Right renal cortex interstitium (tissue), 3 donors: ENCODE measurements at regions not wholly inside any gene's neighbourhood (a gene's known extent, or its start where the extent isn't known, plus 50 kb on each side); places are given as distances from the start of the nearest gene placed in this dataset.
"Not testable (repeated sequence)": the region's sequence is repeated elsewhere in the genome, so short reads cannot be mapped to it uniquely, and the experiment has no call there.

ENCODE experiments used
- DNase-seq, 3 donors: peaks; one replicate each; pipeline ENCODE4 v3.0.0-alpha.2; 2013; ENCODE audit warnings: low read depth in 3 of 3, low spot score in 2 of 3

- DNase-seq: not testable (repeated sequence)
Measured at GRCh38 chrX:40788698-40789097, 53.4 kb upstream of the MED14 start.

- DNase-seq: no peak
Measured at GRCh38 chrX:40792433-40792832, 57.1 kb upstream of the MED14 start.

GRCh38 chrX:40794829-40795130, 59.4 kb upstream of the MED14 start:
- not testable (repeated sequence) for DNase-seq

- not testable (repeated sequence) for DNase-seq
Measured at GRCh38 chrX:40799745-40800144, 64.4 kb upstream of the MED14 start.

GRCh38 chrX:40805404-40805803, 70.1 kb upstream of the MED14 start:
- no peak for DNase-seq

GRCh38 chrX:40806513-40807220, 71.3 kb upstream of the MED14 start:
- DNase-seq: no peak

GRCh38 chrX:40807384-40807783, 72.0 kb upstream of the MED14 start:
- DNase-seq: no peak

- no peak for DNase-seq
Measured at GRCh38 chrX:40808203-40808602, 72.9 kb upstream of the MED14 start.

- DNase-seq: no peak
Measured at GRCh38 chrX:40809210-40809609, 73.9 kb upstream of the MED14 start.

GRCh38 chrX:40815045-40815444, 79.7 kb upstream of the MED14 start:
- not testable (repeated sequence) for DNase-seq

- no peak for DNase-seq
Measured at GRCh38 chrX:40816906-40817305, 81.6 kb upstream of the MED14 start.

- no peak for DNase-seq
Measured at GRCh38 chrX:40818236-40818635, 82.9 kb upstream of the MED14 start.

GRCh38 chrX:40821780-40822179, 86.4 kb upstream of the MED14 start:
- no peak for DNase-seq

GRCh38 chrX:40827331-40827730, 92.0 kb upstream of the MED14 start:
- no peak for DNase-seq

- DNase-seq: no peak
Measured at GRCh38 chrX:40831750-40832149, 96.4 kb upstream of the MED14 start.

GRCh38 chrX:40832723-40833122, 97.4 kb upstream of the MED14 start:
- DNase-seq: no peak

- DNase-seq: no peak
Measured at GRCh38 chrX:40834225-40834624, 98.9 kb upstream of the MED14 start.

GRCh38 chrX:40835526-40835925, 100.2 kb upstream of the MED14 start:
- no peak for DNase-seq

GRCh38 chrX:40843643-40844042, 108.3 kb upstream of the MED14 start:
- DNase-seq: no peak

GRCh38 chrX:40844471-40844870, 109.1 kb upstream of the MED14 start:
- no peak for DNase-seq

- peak; percentile 35 to 49 (median 40) for DNase-seq
Measured at GRCh38 chrX:40845331-40845911, 110.1 kb upstream of the MED14 start.

- DNase-seq: no peak
Measured at GRCh38 chrX:40849906-40850823, 114.8 kb upstream of the MED14 start.
